GM12878 (cell line): ENCODE measurements at regions not wholly inside any gene's neighbourhood (a gene's known extent, or its start where the extent isn't known, plus 50 kb on each side); places are given as distances from the start of the nearest gene placed in this dataset.

ENCODE experiments used
- EZH2 ChIP-seq: IDR thresholded peaks from 2 replicates; pipeline ENCODE4 v1.6.1; 2012; ENCODE audit warnings: low read depth, mild to moderate bottlenecking, control low read depth, inconsistent platforms, low read length, borderline replicate concordance; ENCODE audit not compliant: control insufficient read depth
- GABPA ChIP-seq: IDR thresholded peaks from 2 replicates; pipeline ENCODE4 v1.6.1; 2014; ENCODE audit warnings: antibody characterized with exemption, low read depth, mild to moderate bottlenecking, inconsistent platforms
- GATAD2B ChIP-seq: fragments of 450-650 bp; conservative IDR thresholded peaks from 2 replicates; pipeline ENCODE4 v1.6.1; 2017; ENCODE audit warnings: low read depth, mild to moderate bottlenecking, moderate library complexity
- MAX ChIP-seq: IDR thresholded peaks from 2 replicates; pipeline ENCODE4 v1.6.1; 2012; ENCODE audit warnings: low read depth, low read length, improper control_type of control experiment
- POLR2A ChIP-seq: IDR thresholded peaks from 2 replicates; pipeline ENCODE4 v1.6.1; 2011; ENCODE audit warnings: low read depth, mild to moderate bottlenecking, low read length
- RB1 ChIP-seq: fragments of 450-650 bp; formaldehyde crosslinking; IDR thresholded peaks from 2 replicates; pipeline ENCODE4 v1.6.1; 2017; ENCODE audit warnings: mild to moderate bottlenecking, borderline replicate concordance
- RCOR1 ChIP-seq: conservative IDR thresholded peaks from 2 replicates; pipeline ENCODE4 v1.6.1; 2012; ENCODE audit warnings: low read depth, low read length, improper control_type of control experiment
- RELA ChIP-seq: fragments of 450-650 bp; IDR thresholded peaks from 2 replicates; pipeline ENCODE4 v1.8.0; 2014; ENCODE audit warnings: borderline replicate concordance; ENCODE audit not compliant: partially characterized antibody
- SKIL ChIP-seq: fragments of 450-650 bp; IDR thresholded peaks from 2 replicates; pipeline ENCODE4 v1.6.1; 2017; ENCODE audit warnings: mild to moderate bottlenecking, low read depth, inconsistent platforms; ENCODE audit not compliant: poor library complexity, severe bottlenecking
- TCF3 ChIP-seq: IDR thresholded peaks from 2 replicates; pipeline ENCODE4 v1.6.1; 2012; ENCODE audit warnings: low read depth, mild to moderate bottlenecking, low read length, borderline replicate concordance; ENCODE audit not compliant: insufficient read depth
- YY1 ChIP-seq: IDR thresholded peaks from 2 replicates; pipeline ENCODE4 v1.6.1; 2011; ENCODE audit warnings: low read depth, mild to moderate bottlenecking, low read length
- TF ChIP-seq, protein P1 (sequence below), 3 experiments: IDR thresholded peaks in 2 of 3; conservative IDR thresholded peaks in 1 of 3; 2 replicates each; pipeline ENCODE4 v1.5.1; 2011; ENCODE audit warnings: low read depth in 3 of 3, low read length in 3 of 3, mild to moderate bottlenecking in 3 of 3, control low read depth in 2 of 3, moderate library complexity in 2 of 3, inconsistent platforms in 1 of 3, mixed read lengths in 1 of 3; ENCODE audit not compliant: control insufficient read depth in 2 of 3, insufficient read depth in 1 of 3; ENCODE audit errors: extremely low read depth in 1 of 3

DNA sequence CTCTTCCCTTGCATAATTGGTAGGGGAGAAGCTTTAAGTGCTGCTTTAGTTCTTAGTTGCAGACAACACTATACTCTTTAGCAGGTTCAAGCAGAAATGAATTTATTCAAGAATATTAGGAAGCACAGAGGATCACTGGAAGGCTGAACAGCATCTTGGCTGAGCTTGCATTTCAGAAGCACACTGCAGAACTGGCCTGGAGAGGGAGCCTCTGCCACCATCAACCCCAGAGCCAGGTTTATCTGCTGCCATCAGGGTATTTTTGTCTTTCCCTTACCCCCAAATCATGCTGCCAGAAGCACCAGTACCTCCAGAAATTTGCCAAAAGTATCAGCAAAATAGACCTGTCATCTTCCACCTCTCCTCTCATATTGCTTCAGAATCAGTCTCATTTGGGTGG is 440.7 kb downstream of the DMAC1 start:
- TF ChIP-seq SKIL, result no peak
- TF ChIP-seq, protein P1, sequence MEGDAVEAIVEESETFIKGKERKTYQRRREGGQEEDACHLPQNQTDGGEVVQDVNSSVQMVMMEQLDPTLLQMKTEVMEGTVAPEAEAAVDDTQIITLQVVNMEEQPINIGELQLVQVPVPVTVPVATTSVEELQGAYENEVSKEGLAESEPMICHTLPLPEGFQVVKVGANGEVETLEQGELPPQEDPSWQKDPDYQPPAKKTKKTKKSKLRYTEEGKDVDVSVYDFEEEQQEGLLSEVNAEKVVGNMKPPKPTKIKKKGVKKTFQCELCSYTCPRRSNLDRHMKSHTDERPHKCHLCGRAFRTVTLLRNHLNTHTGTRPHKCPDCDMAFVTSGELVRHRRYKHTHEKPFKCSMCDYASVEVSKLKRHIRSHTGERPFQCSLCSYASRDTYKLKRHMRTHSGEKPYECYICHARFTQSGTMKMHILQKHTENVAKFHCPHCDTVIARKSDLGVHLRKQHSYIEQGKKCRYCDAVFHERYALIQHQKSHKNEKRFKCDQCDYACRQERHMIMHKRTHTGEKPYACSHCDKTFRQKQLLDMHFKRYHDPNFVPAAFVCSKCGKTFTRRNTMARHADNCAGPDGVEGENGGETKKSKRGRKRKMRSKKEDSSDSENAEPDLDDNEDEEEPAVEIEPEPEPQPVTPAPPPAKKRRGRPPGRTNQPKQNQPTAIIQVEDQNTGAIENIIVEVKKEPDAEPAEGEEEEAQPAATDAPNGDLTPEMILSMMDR (IDR thresholded peaks at IDR 0.05 in 2 of 3, conservative IDR thresholded peaks at IDR 0.05 in 1 of 3; ENCODE audit: control insufficient read depth in 2 of 3, extremely low read depth in 1 of 3, insufficient read depth in 1 of 3, low read depth in 3 of 3, low read length in 3 of 3), result no peak
- no peak for TF ChIP-seq EZH2
- no peak for TF ChIP-seq POLR2A
- no peak for TF ChIP-seq RCOR1
- no peak for TF ChIP-seq GABPA
- no peak for TF ChIP-seq RELA
- TF ChIP-seq GATAD2B, result no peak
- no peak for TF ChIP-seq MAX
- no peak for TF ChIP-seq RB1
- TF ChIP-seq YY1, result no peak
- TF ChIP-seq TCF3, result no peak
